HepG2 (cell line): ENCODE measurements at regions not wholly inside any gene's neighbourhood (a gene's known extent, or its start where the extent isn't known, plus 50 kb on each side); places are given as distances from the start of the nearest gene placed in this dataset.

Source experiments
- ATAC-seq: fragments of 200-7000 bp; cut with Tn5 transposase; 3 replicates; pipeline ENCODE4 v1.9.1; 2020; ENCODE audit warnings: mild to moderate bottlenecking, moderate library complexity
- BruUV-seq: library from RNA; stranded (reverse); fragments of 400-500 nt; replicated peaks from 2 replicates; lab custom pipeline; 2021; lab: Mats Ljungman, UMichigan
- CTCF ChIA-PET: fragments of 300-600 bp; formaldehyde crosslinking; extraction: SDS; loops from one replicate; lab custom pipeline; 2021; ENCODE audit warnings: low total read pairs, inconsistent platforms, low intra/inter-chr PET ratio; lab: Yijun Ruan, JAX
- POLR2A ChIA-PET: fragments of 350-600 bp; sonication (Branson Sonifier 250); formaldehyde crosslinking; loops from one replicate; lab custom pipeline; 2020; ENCODE audit warnings: antibody characterized with exemption, inconsistent platforms; lab: Yijun Ruan, JAX
- DNase-seq: peaks from one replicate; pipeline ENCODE4 v3.0.0-alpha.2; 2015; ENCODE audit warnings: low spot score
- FAIRE-seq: peaks from 3 replicates; lab custom pipeline; 2011; peaks lifted over from hg19 to GRCh38; lab: Jason Lieb, UNC
- H2AFZ ChIP-seq: one replicate; pipeline ENCODE4 v1.6.1; 2011; ENCODE audit warnings: low read length, inconsistent platforms
- H3K27ac ChIP-seq: fragments of 300-600 bp; 3 replicates; pipeline ENCODE4 v1.8.0; 2011; ENCODE audit warnings: mixed run types, mild to moderate bottlenecking, mixed read lengths, low read length, inconsistent platforms; ENCODE audit not compliant: insufficient read depth; ENCODE audit errors: extremely low read length
- H3K27me3 ChIP-seq, 2 experiments: fragments of 200-600 bp in 1 of 2; 2 replicates in 1 of 2; 3 replicates in 1 of 2; pipeline versions ENCODE4 v1.6.0 to v1.8.0; 2011; ENCODE audit warnings: low read length in 2 of 2, mild to moderate bottlenecking in 2 of 2, moderate library complexity in 2 of 2, inconsistent platforms in 1 of 2; ENCODE audit not compliant: insufficient read depth in 2 of 2, control insufficient read depth in 1 of 2
- H3K36me3 ChIP-seq, 2 experiments: fragments of 200-600 bp in 1 of 2; replicated peaks in 1 of 2; 2 replicates in 1 of 2; 3 replicates in 1 of 2; pipeline versions ENCODE4 v1.5.1 to v1.8.0; 2011; ENCODE audit warnings: low read length in 2 of 2, inconsistent platforms in 1 of 2; ENCODE audit not compliant: insufficient read depth in 2 of 2, control insufficient read depth in 1 of 2
- H3K4me1 ChIP-seq: 2 replicates; pipeline ENCODE4 v1.5.1; 2012; ENCODE audit warnings: low read length, inconsistent platforms; ENCODE audit not compliant: insufficient read depth
- H3K4me2 ChIP-seq: 2 replicates; pipeline ENCODE4 v1.6.0; 2011; ENCODE audit warnings: low read depth, low read length, inconsistent platforms
- H3K4me3 ChIP-seq, 3 experiments: fragments of 200-600 bp in 1 of 3; sonication (generic), shearing (Covaris generic) in 1 of 3; replicated peaks in 1 of 3; 2 replicates each; pipeline ENCODE4 v1.5.1; 2011 to 2016; ENCODE audit warnings: low read length in 3 of 3, inconsistent platforms in 2 of 3, low read depth in 2 of 3, mild to moderate bottlenecking in 2 of 3, control low read depth in 1 of 3, mixed read lengths in 1 of 3; ENCODE audit not compliant: insufficient read depth in 1 of 3
- H3K79me2 ChIP-seq: one replicate; pipeline ENCODE4 v1.6.1; 2011; ENCODE audit warnings: low read length, inconsistent platforms; ENCODE audit not compliant: insufficient read depth
- H3K9ac ChIP-seq: 2 replicates; pipeline ENCODE4 v1.6.0; 2011; ENCODE audit warnings: mild to moderate bottlenecking, low read depth, low read length, inconsistent platforms; ENCODE audit not compliant: insufficient read depth
- H3K9me3 ChIP-seq: 2 replicates; pipeline ENCODE4 v1.5.1; 2012; ENCODE audit warnings: mild to moderate bottlenecking, low read length
- H4K20me1 ChIP-seq: 2 replicates; pipeline ENCODE4 v1.6.0; 2011; ENCODE audit warnings: inconsistent platforms, mild to moderate bottlenecking, low read length, moderate library complexity; ENCODE audit not compliant: insufficient read depth
- HNRNPLL ChIP-seq: fragments of 200-400 bp; formaldehyde crosslinking; IDR thresholded peaks from 2 replicates; pipeline ENCODE4 v1.6.1; 2017; ENCODE audit warnings: mild to moderate bottlenecking, low read depth, low read length; ENCODE audit not compliant: poor library complexity, severe bottlenecking
- ZMYM2 ChIP-seq: sonication (generic); formaldehyde crosslinking; IDR thresholded peaks from 2 replicates; pipeline ENCODE4 v1.8.0; 2022; ENCODE audit warnings: mild to moderate bottlenecking, missing genetic modification reagents
- ZNF12 ChIP-seq: sonication (generic); formaldehyde crosslinking; IDR thresholded peaks from 2 replicates; pipeline ENCODE4 v1.5.0; 2020; ENCODE audit warnings: missing genetic modification reagents
- ZNF337 ChIP-seq: sonication (generic); formaldehyde crosslinking; IDR thresholded peaks from 2 replicates; pipeline ENCODE4 v1.5.1; 2020; ENCODE audit warnings: missing genetic modification reagents, low read depth, mild to moderate bottlenecking, borderline replicate concordance
- ZNF33A ChIP-seq: sonication (generic); formaldehyde crosslinking; IDR thresholded peaks from 2 replicates; pipeline ENCODE4 v1.5.1; 2020; ENCODE audit warnings: missing genetic modification reagents, mild to moderate bottlenecking, moderate library complexity, borderline replicate concordance
- ZNF432 ChIP-seq: sonication (generic); formaldehyde crosslinking; IDR thresholded peaks from 2 replicates; pipeline ENCODE4 v1.5.0; 2020; ENCODE audit warnings: missing genetic modification reagents, mild to moderate bottlenecking, borderline replicate concordance
- ZNF513 ChIP-seq: sonication (generic); formaldehyde crosslinking; conservative IDR thresholded peaks from 2 replicates; pipeline ENCODE4 v1.5.0; 2020; ENCODE audit warnings: missing genetic modification reagents
- ZNF619 ChIP-seq: sonication (generic); formaldehyde crosslinking; IDR thresholded peaks from 2 replicates; pipeline ENCODE4 v1.4.0; 2020; ENCODE audit warnings: mild to moderate bottlenecking, missing genetic modification reagents
- ZNF878 ChIP-seq: sonication (generic); formaldehyde crosslinking; IDR thresholded peaks from 2 replicates; pipeline ENCODE4 v1.8.1; 2023; ENCODE audit warnings: mild to moderate bottlenecking, missing genetic modification reagents, moderate library complexity
- WGBS: methylation state at CpG from one replicate; pipeline ENCODE4 v1.1.6; 2017; ENCODE audit warnings: low lambda C conversion rate; 5-methylcytosine and 5-hydroxymethylcytosine counted together
- in situ Hi-C: cut with HindIII; loops from 2 replicates; pipeline ENCODE4 v1.10.0; 2017; ENCODE audit warnings: low pct_unique_long_range_greater_than_20kb; ENCODE audit not compliant: extremely low pct_ligation_motif_present
- intact Hi-C: fragments of 100-400 bp; cut with micrococcal nuclease; formaldehyde crosslinking; loops from one replicate; pipeline ENCODE4 v1.10.0; 2022; ENCODE audit not compliant: unreplicated experiment
- TF ChIP-seq, protein P1 (sequence below), 2 experiments: fragments of 450-650 bp in 1 of 2; sonication (generic) in 1 of 2; formaldehyde crosslinking; IDR thresholded peaks; 2 replicates each; pipeline versions ENCODE4 v1.5.0 to v1.8.0; 2020 to 2022; ENCODE audit warnings: mild to moderate bottlenecking in 1 of 2, missing genetic modification reagents in 1 of 2

GRCh38 chr12:68400226-68400829, 68.2 kb upstream of the MDM1 start (continued):
- TF ChIP-seq HNRNPLL (no peak), ZNF33A (no peak), ZNF337 (CRISPR knock-in tag) (no peak), ZMYM2 (CRISPR knock-in tag) (no peak), ZNF619 (CRISPR knock-in tag) (no peak)
- TF ChIP-seq, protein P1, sequence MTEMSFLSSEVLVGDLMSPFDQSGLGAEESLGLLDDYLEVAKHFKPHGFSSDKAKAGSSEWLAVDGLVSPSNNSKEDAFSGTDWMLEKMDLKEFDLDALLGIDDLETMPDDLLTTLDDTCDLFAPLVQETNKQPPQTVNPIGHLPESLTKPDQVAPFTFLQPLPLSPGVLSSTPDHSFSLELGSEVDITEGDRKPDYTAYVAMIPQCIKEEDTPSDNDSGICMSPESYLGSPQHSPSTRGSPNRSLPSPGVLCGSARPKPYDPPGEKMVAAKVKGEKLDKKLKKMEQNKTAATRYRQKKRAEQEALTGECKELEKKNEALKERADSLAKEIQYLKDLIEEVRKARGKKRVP (CRISPR knock-in tag; IDR thresholded peaks at IDR 0.05): no peak

DNA sequence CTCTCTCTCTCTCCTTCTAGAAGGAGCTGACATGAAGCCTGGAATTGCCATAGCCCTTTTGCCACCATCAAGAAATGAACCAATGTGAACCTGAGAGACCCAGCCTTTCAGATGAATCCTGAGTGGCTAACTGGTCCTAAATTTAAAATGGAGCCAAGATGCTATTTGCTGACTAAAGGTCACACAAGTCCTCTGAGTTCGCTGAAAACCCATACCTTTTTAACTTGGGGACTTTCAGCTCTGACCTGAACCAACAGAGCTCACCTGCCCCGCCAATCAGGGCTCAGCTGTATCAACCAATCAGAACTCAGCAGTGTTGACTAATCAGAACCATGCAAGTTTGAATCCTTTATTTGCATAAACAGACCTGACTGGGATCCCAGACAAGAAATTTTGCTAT, 70.3 kb upstream of the MDM1 start:
- ChIA-PET POLR2A (no interaction called here), CTCF (no interaction called here)
- H3K9ac ChIP-seq: no peak overlapping the region
- no peaks in the 10 kb centered on the region for H3K36me3 ChIP-seq
- no peaks in the 10 kb centered on the region for H3K4me1 ChIP-seq
- ATAC-seq: no peak
- no peak overlapping the region for H3K4me3 ChIP-seq
- TF ChIP-seq ZNF878: no peak
- TF ChIP-seq ZNF513 (CRISPR knock-in tag): no peak
- no peak for TF ChIP-seq ZNF432 (CRISPR knock-in tag)
- no peak for TF ChIP-seq ZNF12 (CRISPR knock-in tag)
- H3K79me2 ChIP-seq: no peaks in the 10 kb centered on the region
- no peak for FAIRE-seq
- H3K9me3 ChIP-seq: no peaks in the 10 kb centered on the region
- no peak overlapping the region for H3K27ac ChIP-seq
- no TSS peak for BruUV-seq
- H2AFZ ChIP-seq: no peak overlapping the region
- H3K27me3 ChIP-seq: no peaks in the 10 kb centered on the region
- H3K4me2 ChIP-seq: no peak overlapping the region
- in situ Hi-C loops (no loop called here), intact Hi-C loops (no loop called here)
- H4K20me1 ChIP-seq: no peaks in the 10 kb centered on the region
- DNase-seq: no peak
- WGBS: 14% methylated on average over 2 of the region's 2 CpGs
